GM23338 (cell line): ENCODE measurements at regions not wholly inside any gene's neighbourhood (a gene's known extent, or its start where the extent isn't known, plus 50 kb on each side); places are given as distances from the start of the nearest gene placed in this dataset.

Experiments
- ATAC-seq: fragments of 200-7000 bp; cut with Tn5 transposase; 3 replicates; pipeline ENCODE4 v1.9.1; 2020
- DNase-seq: peaks from one replicate; pipeline ENCODE4 v3.0.0-alpha.2; 2015; ENCODE audit warnings: low spot score
- H2AFZ ChIP-seq: fragments of 200-600 bp; sonication (generic); 2 replicates; pipeline ENCODE4 v1.8.0; 2016; ENCODE audit warnings: antibody characterized with exemption, mild to moderate bottlenecking, moderate library complexity
- H3F3A ChIP-seq: fragments of 200-600 bp; sonication (generic); replicated peaks from 2 replicates; pipeline ENCODE4 v1.8.0; 2017; ENCODE audit warnings: antibody characterized with exemption, mixed run types, low read depth
- H3K27ac ChIP-seq: fragments of 200-600 bp; sonication (generic); 2 replicates; pipeline ENCODE4 v1.6.1; 2016; ENCODE audit warnings: low read depth
- H3K27me3 ChIP-seq: fragments of 200-600 bp; sonication (generic); 2 replicates; pipeline ENCODE4 v1.8.0; 2016; ENCODE audit warnings: mild to moderate bottlenecking, mixed run types, moderate library complexity; ENCODE audit not compliant: insufficient read depth
- H3K36me3 ChIP-seq: fragments of 200-600 bp; sonication (generic); 2 replicates; pipeline ENCODE4 v1.8.0; 2016; ENCODE audit warnings: mild to moderate bottlenecking; ENCODE audit not compliant: insufficient read depth
- H3K4me1 ChIP-seq: fragments of 200-600 bp; sonication (generic); 2 replicates; pipeline ENCODE4 v1.8.0; 2016; ENCODE audit warnings: mild to moderate bottlenecking, moderate library complexity; ENCODE audit not compliant: insufficient read depth
- H3K4me2 ChIP-seq: fragments of 200-600 bp; sonication (generic); 2 replicates; pipeline ENCODE4 v1.7.1; 2017; ENCODE audit warnings: mixed run types
- H3K4me3 ChIP-seq: fragments of 200-600 bp; sonication (generic); 2 replicates; pipeline ENCODE4 v1.6.1; 2016; ENCODE audit warnings: mixed run types
- H3K79me2 ChIP-seq: fragments of 200-600 bp; sonication (generic); replicated peaks from 2 replicates; pipeline ENCODE4 v1.8.0; 2017; ENCODE audit warnings: mild to moderate bottlenecking; ENCODE audit not compliant: insufficient read depth
- H3K9me2 ChIP-seq: fragments of 200-600 bp; sonication (generic); 2 replicates; pipeline ENCODE4 v1.8.0; 2017; ENCODE audit not compliant: insufficient read depth
- H4K20me1 ChIP-seq: fragments of 200-600 bp; sonication (generic); replicated peaks from 2 replicates; pipeline ENCODE4 v1.8.0; 2017; ENCODE audit warnings: mild to moderate bottlenecking; ENCODE audit not compliant: insufficient read depth
- H3K27ac Mint-ChIP-seq: 2 replicates; pipeline ENCODE4 v1.8.0; 2020; ENCODE audit warnings: inconsistent platforms, mild to moderate bottlenecking, moderate library complexity, mixed read lengths
- H3K27me3 Mint-ChIP-seq: 3 replicates; pipeline ENCODE4 v1.8.0; 2022; ENCODE audit warnings: low read depth, mild to moderate bottlenecking, moderate library complexity, mixed read lengths, inconsistent platforms; ENCODE audit not compliant: insufficient read depth, poor library complexity
- H3K36me3 Mint-ChIP-seq: 3 replicates; pipeline ENCODE4 v1.8.0; 2021; ENCODE audit warnings: low read depth, mild to moderate bottlenecking, inconsistent platforms, moderate library complexity, mixed read lengths
- H3K4me1 Mint-ChIP-seq: 3 replicates; pipeline ENCODE4 v1.8.0; 2020; ENCODE audit warnings: mild to moderate bottlenecking, inconsistent platforms, mixed read lengths
- H3K4me3 Mint-ChIP-seq: 3 replicates; pipeline ENCODE4 v1.8.0; 2021; ENCODE audit warnings: moderate library complexity, mild to moderate bottlenecking, inconsistent platforms, mixed read lengths
- H3K9me3 Mint-ChIP-seq: 3 replicates; pipeline ENCODE4 v1.8.0; 2020; ENCODE audit warnings: moderate library complexity, mild to moderate bottlenecking, inconsistent platforms, mixed read lengths
- CREB1 ChIP-seq: fragments of 250-450 bp; sonication (Bioruptor Pico); IDR thresholded peaks from 2 replicates; pipeline ENCODE4 v1.5.0; 2020; ENCODE audit warnings: low read depth, mild to moderate bottlenecking, moderate library complexity
- CTCF ChIP-seq, 2 experiments: fragments of 200-600 bp in 1 of 2; sonication (generic) in 1 of 2; conservative IDR thresholded peaks; 2 replicates each; pipeline versions ENCODE4 v1.5.1 to v1.6.1; 2016 to 2017; ENCODE audit warnings: antibody characterized with exemption in 2 of 2, low read depth in 2 of 2, mild to moderate bottlenecking in 2 of 2, moderate library complexity in 1 of 2
- ETS1 ChIP-seq: IDR thresholded peaks from 2 replicates; pipeline ENCODE4 v1.6.1; 2016; ENCODE audit warnings: antibody characterized with exemption
- EZH2 ChIP-seq: fragments of 200-600 bp; sonication (generic); IDR thresholded peaks from one replicate; pipeline ENCODE4 v1.8.0; 2017; ENCODE audit warnings: antibody characterized with exemption, mild to moderate bottlenecking, low read depth; ENCODE audit not compliant: unreplicated experiment
- EZH2phosphoT487 ChIP-seq: fragments of 200-600 bp; sonication (generic); IDR thresholded peaks from one replicate; pipeline ENCODE4 v1.8.1; 2018; ENCODE audit warnings: antibody characterized with exemption; ENCODE audit not compliant: unreplicated experiment
- JUNB ChIP-seq: IDR thresholded peaks from one replicate; pipeline ENCODE4 v1.6.1; 2016; ENCODE audit warnings: antibody characterized with exemption; ENCODE audit not compliant: unreplicated experiment
- NANOG ChIP-seq: IDR thresholded peaks from 2 replicates; pipeline ENCODE4 v1.6.1; 2016; ENCODE audit warnings: antibody characterized with exemption, borderline replicate concordance
- POLR2AphosphoS5 ChIP-seq: IDR thresholded peaks from 2 replicates; pipeline ENCODE4 v1.6.1; 2016; ENCODE audit warnings: antibody characterized with exemption, low read depth
- REST ChIP-seq: IDR thresholded peaks from one replicate; pipeline ENCODE4 v1.6.1; 2018; ENCODE audit warnings: antibody characterized with exemption; ENCODE audit not compliant: unreplicated experiment
- STAT1 ChIP-seq: IDR thresholded peaks from one replicate; pipeline ENCODE4 v1.6.1; 2016; ENCODE audit warnings: antibody characterized with exemption; ENCODE audit not compliant: unreplicated experiment
- ZNF114 ChIP-seq: fragments of 250-450 bp; sonication (Bioruptor Pico); IDR thresholded peaks from 2 replicates; pipeline ENCODE4 v1.5.0; 2020; ENCODE audit warnings: mild to moderate bottlenecking, moderate library complexity
- ZNF331 ChIP-seq: fragments of 250-450 bp; sonication (Bioruptor Pico); IDR thresholded peaks from 2 replicates; pipeline ENCODE4 v1.5.0; 2020; ENCODE audit warnings: low read depth, mild to moderate bottlenecking, moderate library complexity
- ZNF462 ChIP-seq: fragments of 250-450 bp; sonication (Bioruptor Pico); IDR thresholded peaks from 2 replicates; pipeline ENCODE4 v1.5.0; 2020; ENCODE audit warnings: mild to moderate bottlenecking, moderate library complexity

DNA sequence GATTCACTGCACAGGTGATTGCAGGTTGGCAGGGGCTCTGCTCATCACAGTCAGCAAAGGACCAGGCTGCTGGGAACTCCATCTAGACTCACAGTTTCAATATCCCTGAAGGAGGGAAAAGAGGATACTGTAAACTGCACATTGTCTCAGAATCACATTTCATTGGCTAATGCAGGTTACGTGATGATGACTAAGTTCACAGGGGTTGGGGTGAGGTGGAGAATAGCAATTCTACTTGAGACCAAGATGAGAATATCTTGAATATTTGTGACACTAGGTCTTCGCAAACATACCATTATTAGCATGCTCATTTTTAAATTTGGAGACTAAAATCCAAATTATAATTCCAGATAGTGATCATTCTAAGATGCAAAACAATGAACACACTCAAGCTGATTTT, 208.5 kb upstream of the CITED2 start:
- Mint-ChIP-seq H3K36me3 (no peaks in the 10 kb centered on the region), H3K27me3 (peaks cover 3% of the 10 kb centered on the region), H3K4me1 (no peaks in the 10 kb centered on the region; the same call in 2 of the 3 replicates), H3K9me3 (no peaks in the 10 kb centered on the region), H3K4me3 (no peak overlapping the region), H3K27ac (no peak overlapping the region; the same call in 1 of the 2 replicates)
- no peak overlapping the region for H3K4me2 ChIP-seq
- H3K27me3 ChIP-seq, result no peaks in the 10 kb centered on the region
- ATAC-seq (no peak), DNase-seq (no peak)
- H3K36me3 ChIP-seq, result no peaks in the 10 kb centered on the region
- no peak overlapping the region for H3K4me3 ChIP-seq
- TF ChIP-seq ZNF114, result no peak
- no peak for TF ChIP-seq POLR2AphosphoS5
- TF ChIP-seq CTCF (conservative IDR thresholded peaks at IDR 0.05; ENCODE audit: low read depth in 2 of 2), result no peak
- no peak for TF ChIP-seq REST
- no peak for TF ChIP-seq NANOG
- no peak for TF ChIP-seq EZH2
- TF ChIP-seq CREB1, result no peak
- TF ChIP-seq STAT1, result no peak
- no peak for TF ChIP-seq ZNF462 (CRISPR knock-in tag)
- no peak for TF ChIP-seq ZNF331
- no peak for TF ChIP-seq EZH2phosphoT487
- TF ChIP-seq ETS1, result no peak
- no peak for TF ChIP-seq JUNB
- H2AFZ ChIP-seq, result no peak overlapping the region
- H3K9me2 ChIP-seq, result no peaks in the 10 kb centered on the region
- H3K79me2 ChIP-seq, result no peaks in the 10 kb centered on the region
- H3F3A ChIP-seq, result no peaks in the 10 kb centered on the region
- 0 out of 2 replicates have a peak, but pooled peaks cover 3% of the 10 kb centered on the region for H3K4me1 ChIP-seq
- no peak overlapping the region for H3K27ac ChIP-seq
- H4K20me1 ChIP-seq, result no peaks in the 10 kb centered on the region
